T-helper 1 cell treated with Interleukin-12 subunit alpha and Interleukin-12 subunit beta and Interleukin-4 antibody, amounts not matched to agents 30 μg/mL and 1 μg/mL, for 36 hours (primary cell): ENCODE measurements at regions not wholly inside any gene's neighbourhood (a gene's known extent, or its start where the extent isn't known, plus 50 kb on each side); places are given as distances from the start of the nearest gene placed in this dataset.

ENCODE experiments used
- H3K27ac Mint-ChIP-seq: one replicate; pipeline ENCODE4 v1.8.0; 2021; ENCODE audit warnings: mild to moderate bottlenecking, mixed read lengths
- H3K27me3 Mint-ChIP-seq: one replicate; pipeline ENCODE4 v1.8.0; 2021; ENCODE audit warnings: low read depth, mixed read lengths
- H3K36me3 Mint-ChIP-seq: one replicate; pipeline ENCODE4 v1.8.0; 2021; ENCODE audit warnings: low read depth, mixed read lengths
- H3K4me1 Mint-ChIP-seq: one replicate; pipeline ENCODE4 v1.8.0; 2021; ENCODE audit warnings: low read depth, mixed read lengths
- H3K4me3 Mint-ChIP-seq: one replicate; pipeline ENCODE4 v1.8.0; 2021; ENCODE audit warnings: mild to moderate bottlenecking, moderate library complexity, mixed read lengths
- H3K9me3 Mint-ChIP-seq: one replicate; pipeline ENCODE4 v1.8.0; 2021; ENCODE audit warnings: mixed read lengths

GRCh38 chr15:66852064-66852905, 150.2 kb downstream of the SMAD6 start:
- Mint-ChIP-seq H3K36me3 (no peaks in the 10 kb centered on the region), H3K9me3 (no peaks in the 10 kb centered on the region), H3K27me3 (peaks cover 11% of the 10 kb centered on the region)

GRCh38 chr15:66854012-66854965, 152.3 kb downstream of the SMAD6 start:
- Mint-ChIP-seq H3K4me1 (peaks cover 11% of the 10 kb centered on the region), H3K9me3 (no peaks in the 10 kb centered on the region), H3K27ac (no peak overlapping the region), H3K36me3 (no peaks in the 10 kb centered on the region), H3K27me3 (peaks cover 7% of the 10 kb centered on the region), H3K4me3 (no peak overlapping the region)

More at GRCh38 chr15:66852064-66852905, 150.2 kb downstream of the SMAD6 start:
- Mint-ChIP-seq H3K4me3 (no peak overlapping the region), H3K27ac (no peak overlapping the region), H3K4me1 (peaks cover 11% of the 10 kb centered on the region)

GRCh38 chr15:66855041-66855440, 153.0 kb downstream of the SMAD6 start:
- Mint-ChIP-seq H3K9me3 (no peaks in the 10 kb centered on the region), H3K4me3 (no peak overlapping the region), H3K4me1 (peaks cover 11% of the 10 kb centered on the region), H3K36me3 (no peaks in the 10 kb centered on the region), H3K27me3 (peaks cover 11% of the 10 kb centered on the region), H3K27ac (no peak overlapping the region)

DNA sequence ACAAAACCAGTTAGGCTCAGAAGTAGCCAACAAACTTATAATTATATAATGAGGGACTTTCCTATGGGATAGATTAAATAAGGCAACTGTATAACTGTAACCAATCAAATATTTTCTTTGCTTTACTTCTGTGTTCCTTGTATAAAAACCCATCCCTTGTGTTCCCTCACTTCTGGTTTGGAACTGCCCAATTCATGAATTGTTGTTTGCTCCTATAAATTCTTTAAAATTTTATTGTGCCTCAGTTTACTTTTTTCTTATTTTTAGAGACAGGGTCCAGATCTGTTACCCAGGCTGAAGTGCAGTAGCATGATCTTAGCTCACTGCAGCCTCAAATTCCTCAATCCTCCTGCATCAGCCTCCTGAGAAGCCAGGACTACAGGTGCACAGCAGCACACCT, 155.7 kb downstream of the SMAD6 start:
- H3K27me3 Mint-ChIP-seq, result peaks cover 11% of the 10 kb centered on the region
- no peaks in the 10 kb centered on the region for H3K9me3 Mint-ChIP-seq
- H3K4me3 Mint-ChIP-seq, result no peak overlapping the region
- no peak overlapping the region for H3K27ac Mint-ChIP-seq
- peaks cover 4% of the 10 kb centered on the region for H3K4me1 Mint-ChIP-seq
- no peaks in the 10 kb centered on the region for H3K36me3 Mint-ChIP-seq

DNA sequence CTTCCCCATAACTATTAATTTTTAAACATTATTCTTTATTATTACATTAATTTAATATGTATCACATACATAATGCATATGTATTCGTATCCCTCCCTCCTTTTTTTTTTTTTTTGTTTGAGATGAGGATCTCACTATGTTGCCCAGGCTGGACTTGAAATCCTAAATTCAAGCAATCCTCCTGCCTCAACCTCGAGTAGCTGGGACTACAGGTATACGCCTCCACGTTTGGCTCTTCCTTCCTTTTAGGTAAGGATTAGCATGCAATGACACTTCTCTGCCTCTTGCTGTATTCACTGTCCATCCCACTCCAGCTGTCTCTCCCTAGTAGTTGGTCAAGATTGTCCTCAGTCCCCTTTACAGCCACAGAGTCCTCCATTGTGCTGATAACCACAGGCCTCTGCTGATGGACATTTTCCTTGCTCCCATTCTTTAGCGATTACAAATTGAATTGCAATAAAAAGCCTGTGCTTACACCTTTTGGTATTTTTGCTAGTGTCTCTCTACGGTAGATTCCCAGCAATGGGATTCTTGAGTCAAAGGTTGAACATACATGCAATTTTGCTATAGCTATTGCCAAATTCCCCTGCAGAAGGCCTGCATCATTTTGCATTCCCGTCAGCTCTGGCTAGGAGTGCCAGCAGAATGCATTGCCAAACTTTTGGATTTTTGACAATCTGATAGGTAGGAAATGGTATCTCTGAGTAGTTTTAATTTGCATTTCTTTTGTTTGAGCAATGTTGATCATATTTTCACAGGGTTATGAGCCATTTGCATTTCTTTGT, 156.6 kb downstream of the SMAD6 start:
- peaks cover 2% of the 10 kb centered on the region for H3K4me1 Mint-ChIP-seq
- H3K36me3 Mint-ChIP-seq, result no peaks in the 10 kb centered on the region
- H3K27ac Mint-ChIP-seq, result no peak overlapping the region
- H3K9me3 Mint-ChIP-seq, result no peaks in the 10 kb centered on the region
- peaks cover 12% of the 10 kb centered on the region for H3K27me3 Mint-ChIP-seq
- H3K4me3 Mint-ChIP-seq, result no peak overlapping the region

- Mint-ChIP-seq H3K4me3 (no peak overlapping the region), H3K4me1 (peaks cover 2% of the 10 kb centered on the region), H3K27ac (no peak overlapping the region), H3K9me3 (no peaks in the 10 kb centered on the region), H3K36me3 (no peaks in the 10 kb centered on the region), H3K27me3 (peaks cover 12% of the 10 kb centered on the region)
These were observed 157.7 kb downstream of the SMAD6 start for GRCh38 chr15:66859688-66860253.

DNA sequence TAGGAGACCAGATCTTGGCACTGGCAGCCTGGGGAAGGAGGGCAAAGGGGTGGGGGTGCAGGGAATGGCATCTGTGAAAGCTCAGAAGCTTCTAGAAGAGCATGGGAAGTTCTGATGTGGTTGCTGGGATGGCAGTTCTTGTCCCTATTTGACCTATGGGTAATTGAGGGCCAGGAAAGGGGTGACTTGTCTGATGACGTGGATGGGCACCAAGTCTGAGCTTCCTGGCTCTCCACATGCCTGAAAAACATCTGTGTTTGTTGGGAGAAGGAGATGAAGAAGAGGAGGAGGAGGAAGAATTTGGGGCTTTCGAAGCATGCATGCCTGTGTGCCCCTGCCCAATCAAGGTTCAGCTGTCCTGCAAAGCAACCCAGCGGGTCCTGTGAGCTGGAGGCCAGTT, 158.8 kb downstream of the SMAD6 start:
- Mint-ChIP-seq H3K4me1 (peaks cover 2% of the 10 kb centered on the region), H3K27ac (no peak overlapping the region), H3K9me3 (no peaks in the 10 kb centered on the region), H3K27me3 (peaks cover 12% of the 10 kb centered on the region), H3K36me3 (no peaks in the 10 kb centered on the region), H3K4me3 (no peak overlapping the region)

GRCh38 chr15:66862111-66862939, 160.3 kb downstream of the SMAD6 start:
- Mint-ChIP-seq H3K9me3 (no peaks in the 10 kb centered on the region), H3K4me1 (peaks cover 2% of the 10 kb centered on the region), H3K27ac (no peak overlapping the region), H3K4me3 (no peak overlapping the region), H3K36me3 (no peaks in the 10 kb centered on the region), H3K27me3 (peaks cover 11% of the 10 kb centered on the region)

DNA sequence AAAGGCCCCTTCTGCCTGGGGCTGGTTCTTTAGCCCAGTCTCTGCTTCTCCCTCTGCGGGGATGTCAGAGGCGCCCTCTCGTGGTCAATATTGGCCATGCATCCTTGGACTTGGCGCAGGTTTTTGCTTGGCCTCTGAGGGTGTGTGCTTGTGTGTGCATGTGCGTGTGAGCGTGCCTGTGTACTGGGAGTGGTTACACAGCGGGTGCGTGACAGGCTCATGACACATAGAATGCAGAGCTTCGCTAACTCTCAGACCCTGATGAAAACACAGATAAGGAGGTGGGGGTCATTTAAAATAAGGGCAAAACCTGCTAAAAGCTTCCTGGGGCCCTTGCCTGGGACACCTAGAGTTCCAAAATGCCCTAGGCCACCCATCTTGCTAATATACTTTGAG, 160.9 kb downstream of the SMAD6 start:
- Mint-ChIP-seq H3K36me3 (no peaks in the 10 kb centered on the region), H3K27ac (no peak overlapping the region), H3K9me3 (no peaks in the 10 kb centered on the region)

DNA sequence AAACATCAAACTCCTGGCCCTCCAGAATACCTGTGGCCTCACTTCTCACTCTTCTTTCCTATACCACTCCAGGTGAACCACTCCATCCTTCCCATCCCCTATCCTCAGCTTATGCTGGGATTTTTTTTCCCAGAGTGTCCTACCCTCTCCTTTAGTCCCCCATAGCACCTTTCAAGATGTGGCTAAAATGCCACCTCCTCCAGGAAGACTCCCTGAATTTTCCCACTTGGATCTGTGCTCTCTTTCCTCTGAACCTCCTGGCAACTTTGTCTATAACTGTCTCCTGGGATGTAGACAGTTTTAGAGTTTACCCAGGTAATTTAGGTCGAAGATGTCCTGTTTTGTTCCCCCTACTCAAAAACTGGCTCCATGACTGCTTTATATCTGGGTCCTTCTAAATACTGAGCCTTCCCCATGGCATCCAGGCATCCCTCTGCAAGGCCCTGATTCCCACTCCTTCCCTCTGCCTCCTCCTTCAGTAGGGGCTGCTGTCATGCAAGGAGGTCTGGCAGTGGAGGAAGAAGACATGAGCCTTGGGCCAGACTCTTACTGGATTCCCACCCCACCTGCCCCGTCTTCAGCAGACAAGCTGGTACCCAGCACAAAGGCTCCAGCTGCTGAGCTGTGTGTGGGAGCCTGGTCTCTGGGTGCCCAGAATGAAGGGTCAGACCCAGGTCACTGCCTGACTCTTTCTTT, 161.5 kb downstream of the SMAD6 start:
- H3K36me3 Mint-ChIP-seq, result no peaks in the 10 kb centered on the region

More for the DNA sequence above, 160.9 kb downstream of the SMAD6 start:
- Mint-ChIP-seq H3K27me3 (peaks cover 10% of the 10 kb centered on the region), H3K4me3 (no peak overlapping the region), H3K4me1 (peaks cover 2% of the 10 kb centered on the region)

DNA sequence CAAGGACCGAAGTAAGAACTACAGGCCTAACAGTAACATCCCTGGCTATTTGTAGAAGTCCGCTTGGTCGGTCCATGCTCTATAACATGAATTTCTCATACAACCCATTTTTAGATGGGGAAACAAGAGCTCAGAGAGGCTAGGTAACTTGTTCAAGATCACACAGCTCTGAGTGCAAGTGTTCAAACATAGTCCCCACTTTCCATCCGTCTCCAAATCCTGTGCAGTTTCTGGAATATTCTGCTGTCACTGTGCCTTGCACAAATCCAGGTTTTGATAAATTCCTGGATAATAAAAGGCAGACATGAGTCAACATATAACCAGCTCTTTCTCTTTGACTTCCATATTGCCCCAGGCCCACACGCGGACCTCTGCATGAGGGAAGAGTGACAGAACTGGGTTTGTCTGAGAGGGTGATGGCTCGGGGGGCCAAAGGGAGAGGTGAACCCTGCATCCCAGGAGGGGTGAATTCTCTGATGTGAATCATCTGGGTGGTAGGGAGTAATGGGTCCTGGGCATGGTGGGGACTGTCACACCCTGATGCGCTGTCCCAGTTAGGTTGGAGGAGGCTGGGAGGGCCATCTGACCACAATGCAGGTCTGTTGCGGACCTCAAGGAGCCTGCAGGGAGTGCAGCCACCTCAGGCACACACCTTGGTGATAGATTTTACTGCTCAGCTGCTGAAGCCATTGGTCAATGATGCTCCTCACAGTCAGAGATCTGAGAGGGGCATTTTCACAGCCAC, 162.2 kb downstream of the SMAD6 start:
- Mint-ChIP-seq H3K9me3 (no peaks in the 10 kb centered on the region), H3K4me3 (no peak overlapping the region), H3K27me3 (peaks cover 24% of the 10 kb centered on the region), H3K27ac (no peak overlapping the region), H3K4me1 (peaks cover 2% of the 10 kb centered on the region), H3K36me3 (no peaks in the 10 kb centered on the region)

More for the DNA sequence above, 161.5 kb downstream of the SMAD6 start:
- no peaks in the 10 kb centered on the region for H3K9me3 Mint-ChIP-seq
- H3K4me3 Mint-ChIP-seq, result no peak overlapping the region
- H3K27me3 Mint-ChIP-seq, result peaks cover 16% of the 10 kb centered on the region
- H3K27ac Mint-ChIP-seq, result no peak overlapping the region
- peaks cover 2% of the 10 kb centered on the region for H3K4me1 Mint-ChIP-seq

- peaks cover 2% of the 10 kb centered on the region for H3K4me1 Mint-ChIP-seq
- no peaks in the 10 kb centered on the region for H3K9me3 Mint-ChIP-seq
- H3K4me3 Mint-ChIP-seq, result no peak overlapping the region
- H3K27ac Mint-ChIP-seq, result no peak overlapping the region
- H3K36me3 Mint-ChIP-seq, result no peaks in the 10 kb centered on the region
- peaks cover 27% of the 10 kb centered on the region for H3K27me3 Mint-ChIP-seq
These were observed 162.8 kb downstream of the SMAD6 start for GRCh38 chr15:66864871-66865281.
